NCI-H1092 treated with DMSO at 0.1 percent for 48 hours (cell line): ENCODE measurements at regions not wholly inside any gene's neighbourhood (a gene's known extent, or its start where the extent isn't known, plus 50 kb on each side); places are given as distances from the start of the nearest gene placed in this dataset.
A peak's percentile ranks its signal among the peaks of the same experiment; 100 is the strongest.
"Not testable (repeated sequence)": the region's sequence is repeated elsewhere in the genome, so short reads cannot be mapped to it uniquely, and the experiment has no call there.

Experiments
- DNase-seq: peaks from one replicate; lab custom pipeline; 2025; lab: John Stamatoyannopoulos, UW

- DNase-seq: no peak
Observed at GRCh38 chr17:5747964-5748363, 163.7 kb upstream of the NLRP1 start.

GRCh38 chr17:5753421-5753820, 169.1 kb upstream of the NLRP1 start:
- no peak for DNase-seq

- DNase-seq: no peak
Observed at GRCh38 chr17:5757314-5757907, 173.1 kb upstream of the NLRP1 start.

GRCh38 chr17:5758651-5759050, 174.3 kb upstream of the NLRP1 start:
- no peak for DNase-seq

- DNase-seq: no peak
Observed at GRCh38 chr17:5759501-5759925, 175.2 kb upstream of the NLRP1 start.

GRCh38 chr17:5762191-5762590, 177.9 kb upstream of the NLRP1 start:
- no peak for DNase-seq

GRCh38 chr17:5763595-5764306, 179.4 kb upstream of the NLRP1 start:
- no peak for DNase-seq

- DNase-seq: peak; percentile 44
Observed at GRCh38 chr17:5769593-5770354, 185.5 kb upstream of the NLRP1 start.

- no peak for DNase-seq
Observed at GRCh38 chr17:5770441-5771270, 186.3 kb upstream of the NLRP1 start.

- DNase-seq: not testable (repeated sequence)
Observed at GRCh38 chr17:5771271-5771577, 186.9 kb upstream of the NLRP1 start.

GRCh38 chr17:5772017-5772416, 187.7 kb upstream of the NLRP1 start:
- DNase-seq: not testable (repeated sequence)

- no peak for DNase-seq
Observed at GRCh38 chr17:5772720-5773119, 188.4 kb upstream of the NLRP1 start.

- DNase-seq: no peak
Observed at GRCh38 chr17:5773816-5774360, 189.6 kb upstream of the NLRP1 start.

- DNase-seq: no peak
Observed at GRCh38 chr17:5775098-5775497, 190.8 kb upstream of the NLRP1 start.

- no peak for DNase-seq
Observed at GRCh38 chr17:5780476-5780875, 196.2 kb upstream of the NLRP1 start.

GRCh38 chr17:5781236-5781927, 197.1 kb upstream of the NLRP1 start:
- no peak for DNase-seq

GRCh38 chr17:5783269-5783668, 199.0 kb upstream of the NLRP1 start:
- no peak for DNase-seq

GRCh38 chr17:5783851-5784250, 199.5 kb upstream of the NLRP1 start:
- DNase-seq: no peak

GRCh38 chr17:5784791-5785190, 200.5 kb upstream of the NLRP1 start:
- no peak for DNase-seq

- no peak for DNase-seq
Observed at GRCh38 chr17:5785338-5785737, 201.0 kb upstream of the NLRP1 start.

- DNase-seq: no peak
Observed at GRCh38 chr17:5785867-5786509, 201.7 kb upstream of the NLRP1 start.
